ENCODE measurements at regions not wholly inside any gene's neighbourhood (a gene's known extent, or its start where the extent isn't known, plus 50 kb on each side); places are given as distances from the start of the nearest gene placed in this dataset.
A peak's percentile ranks its signal among the peaks of the same experiment; 100 is the strongest.

DNA sequence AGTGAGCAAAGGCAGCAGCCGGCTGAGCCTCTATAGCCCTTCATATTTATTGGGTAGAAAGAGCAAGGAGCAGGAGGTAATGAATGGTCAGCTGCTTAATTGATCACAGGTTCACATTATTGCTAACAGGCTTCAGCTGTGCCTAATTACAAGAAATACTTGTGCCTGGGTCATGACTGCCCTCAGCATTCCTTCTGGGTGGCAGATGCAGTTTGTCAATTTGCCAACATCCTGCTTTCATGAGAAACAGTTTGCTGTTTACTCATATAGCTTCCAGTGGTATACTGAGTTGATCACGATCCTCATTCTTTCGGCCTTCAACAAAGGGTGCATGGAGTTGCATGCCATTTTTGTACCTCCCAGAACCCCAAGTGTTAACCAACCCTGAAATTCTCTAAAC, 81.0 kb upstream of the PLEKHG7 start:
- H4K20me1 ChIP-seq (ENCODE audit: insufficient read depth): no peaks in the 10 kb centered on the region
- intact Hi-C loops (cut with micrococcal nuclease; ENCODE audit: unreplicated experiment): no loop called here
- ChIA-PET POLR2A (ENCODE audit: unreplicated experiment) (no interaction called here), CTCF (no interaction called here)
- H2AFZ ChIP-seq: no peak overlapping the region
- H3K27me3 ChIP-seq (ENCODE audit: insufficient read depth, low read depth): no peaks in the 10 kb centered on the region
- no peaks in the 10 kb centered on the region for H3K9me2 ChIP-seq (ENCODE audit: insufficient read depth)
- H3K9me3 ChIP-seq (ENCODE audit: insufficient read depth, low read depth): peaks cover 8% of the 10 kb centered on the region
- H3K4me2 ChIP-seq: no peak overlapping the region
- H3K36me3 ChIP-seq (ENCODE audit: low read depth): no peaks in the 10 kb centered on the region
- no TSS peak for BruUV-seq (replicated peaks)
- H3K4me1 ChIP-seq (replicated peaks; ENCODE audit: insufficient read depth): peaks cover 15% of the 10 kb centered on the region
- H3F3A ChIP-seq (ENCODE audit: insufficient read depth, low read depth): no peaks in the 10 kb centered on the region
- no peak overlapping the region for H3K27ac ChIP-seq
- H3K79me2 ChIP-seq (ENCODE audit: low read depth): no peaks in the 10 kb centered on the region
- no peak overlapping the region for H3K4me3 ChIP-seq
- no peak for DNase-seq
- no peak for TF ChIP-seq CTCF (conservative IDR thresholded peaks at IDR 0.05)
- TF ChIP-seq EZH2 (IDR thresholded peaks at IDR 0.05; ENCODE audit: low read depth): no peak

DNA sequence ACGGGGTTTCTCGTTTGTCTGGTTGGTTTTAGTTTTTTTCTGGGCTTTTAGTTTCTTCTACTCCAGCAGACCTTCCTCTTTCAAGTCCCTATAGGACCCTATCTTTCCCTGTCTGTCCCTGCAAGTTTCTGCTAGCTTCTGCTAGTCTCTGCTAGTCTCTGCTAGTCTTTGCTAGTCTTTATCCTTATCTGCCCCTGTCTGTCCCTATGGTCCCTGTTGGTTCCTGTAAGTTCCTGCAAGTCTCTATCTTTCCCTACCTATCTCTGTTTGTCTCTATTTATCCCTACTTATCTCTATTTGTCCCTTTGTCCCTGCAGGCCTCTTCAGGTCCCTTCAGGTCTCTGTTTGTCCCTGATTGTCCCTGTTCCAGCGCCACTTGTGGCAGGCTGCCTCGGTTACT, 81.5 kb upstream of the PLEKHG7 start:
- H3K4me1 ChIP-seq (replicated peaks; ENCODE audit: insufficient read depth): peaks cover 15% of the 10 kb centered on the region
- no peak overlapping the region for H3K4me2 ChIP-seq
- H3K27ac ChIP-seq: no peak overlapping the region
- CTCF ChIA-PET: no interaction called here
- H3K4me3 ChIP-seq: no peak overlapping the region
- no peaks in the 10 kb centered on the region; the same call in 1 of the 2 replicates for H3K9me2 ChIP-seq (ENCODE audit: insufficient read depth)
- POLR2A ChIA-PET (ENCODE audit: unreplicated experiment): no interaction called here
- no peak for TF ChIP-seq EZH2 (IDR thresholded peaks at IDR 0.05; ENCODE audit: low read depth)
- TF ChIP-seq CTCF (conservative IDR thresholded peaks at IDR 0.05): no peak
- H3K27me3 ChIP-seq (ENCODE audit: insufficient read depth, low read depth): no peaks in the 10 kb centered on the region
- no peak for DNase-seq
- no peaks in the 10 kb centered on the region for H3F3A ChIP-seq (ENCODE audit: insufficient read depth, low read depth)
- H3K36me3 ChIP-seq (ENCODE audit: low read depth): no peaks in the 10 kb centered on the region
- H3K9me3 ChIP-seq (ENCODE audit: insufficient read depth, low read depth): peaks cover 5% of the 10 kb centered on the region
- BruUV-seq (replicated peaks): no TSS peak
- no peaks in the 10 kb centered on the region for H4K20me1 ChIP-seq (ENCODE audit: insufficient read depth)
- H2AFZ ChIP-seq: no peak overlapping the region
- intact Hi-C loops (cut with micrococcal nuclease; ENCODE audit: unreplicated experiment): no loop called here
- no peaks in the 10 kb centered on the region for H3K79me2 ChIP-seq (ENCODE audit: low read depth)

GRCh38 chr12:92619730-92620684, 82.8 kb upstream of the PLEKHG7 start:
- CTCF ChIA-PET: no interaction called here

More at GRCh38 chr12:92619730-92620684, 82.8 kb upstream of the PLEKHG7 start:
- Histone ChIP-seq H3K9me3 (ENCODE audit: insufficient read depth, low read depth) (no peaks in the 10 kb centered on the region; the same call in 1 of the 2 replicates), H3K4me2 (no peak overlapping the region), H3F3A (ENCODE audit: insufficient read depth, low read depth) (no peaks in the 10 kb centered on the region), H3K27ac (no peak overlapping the region), H3K9me2 (ENCODE audit: insufficient read depth) (no peaks in the 10 kb centered on the region; the same call in 1 of the 2 replicates), H2AFZ (no peak overlapping the region; the same call in 1 of the 2 replicates), H3K36me3 (ENCODE audit: low read depth) (no peaks in the 10 kb centered on the region), H3K79me2 (ENCODE audit: low read depth) (no peaks in the 10 kb centered on the region), H4K20me1 (ENCODE audit: insufficient read depth) (no peaks in the 10 kb centered on the region), H3K27me3 (ENCODE audit: insufficient read depth, low read depth) (no peaks in the 10 kb centered on the region), H3K4me3 (no peak overlapping the region), H3K4me1 (replicated peaks; ENCODE audit: insufficient read depth) (peaks cover 12% of the 10 kb centered on the region)
- POLR2A ChIA-PET (ENCODE audit: unreplicated experiment): no interaction called here
- peak in 1 of 2 experiments; percentile 15 for DNase-seq
- intact Hi-C loops (cut with micrococcal nuclease; ENCODE audit: unreplicated experiment): no loop called here
- no peak for TF ChIP-seq EZH2 (IDR thresholded peaks at IDR 0.05; ENCODE audit: low read depth)
- no peak for TF ChIP-seq CTCF (conservative IDR thresholded peaks at IDR 0.05)
- BruUV-seq (replicated peaks): no TSS peak
